IMR-90 (cell line): ENCODE measurements at regions not wholly inside any gene's neighbourhood (a gene's known extent, or its start where the extent isn't known, plus 50 kb on each side); places are given as distances from the start of the nearest gene placed in this dataset.
A peak's percentile ranks its signal among the peaks of the same experiment; 100 is the strongest.

ENCODE experiments used
- ATAC-seq: fragments of 200-7000 bp; cut with Tn5 transposase; 2 replicates; pipeline ENCODE4 v1.9.1; 2020; ENCODE audit warnings: low read depth, mild to moderate bottlenecking, moderate library complexity
- BruUV-seq: library from RNA; stranded (reverse); fragments of 400-500 nt; replicated peaks from 2 replicates; lab custom pipeline; 2021; lab: Mats Ljungman, UMichigan
- CTCF ChIA-PET: fragments of 300-600 bp; formaldehyde crosslinking; extraction: SDS; loops from one replicate; lab custom pipeline; 2021; ENCODE audit warnings: antibody characterized with exemption; lab: Yijun Ruan, JAX
- POLR2A ChIA-PET: fragments of 300-600 bp; sonication (Branson Sonifier 250); formaldehyde crosslinking; loops from one replicate; lab custom pipeline; 2022; ENCODE audit warnings: antibody characterized with exemption; ENCODE audit not compliant: unreplicated experiment; lab: Charles Lee
- DNase-seq: peaks from one replicate; pipeline ENCODE4 v3.0.0; 2013
- H2AFZ ChIP-seq: replicated peaks from 2 replicates; pipeline ENCODE3; 2013; ENCODE audit warnings: low read length, mild to moderate bottlenecking; ENCODE audit not compliant: poor library complexity
- H2AK5ac ChIP-seq: 2 replicates; pipeline ENCODE4 v1.6.1; 2013; ENCODE audit warnings: low read depth, low read length, inconsistent platforms
- H2AK9ac ChIP-seq: replicated peaks from 2 replicates; pipeline ENCODE3; 2013; ENCODE audit warnings: mild to moderate bottlenecking, low read depth, low read length, moderate library complexity; ENCODE audit not compliant: poor library complexity
- H2BK120ac ChIP-seq: 2 replicates; pipeline ENCODE4 v1.6.1; 2013; ENCODE audit warnings: low read depth, low read length, inconsistent platforms
- H2BK15ac ChIP-seq: 3 replicates; pipeline ENCODE4 v1.6.1; 2013; ENCODE audit warnings: low read depth, low read length, inconsistent platforms
- H2BK20ac ChIP-seq: 2 replicates; pipeline ENCODE4 v1.6.1; 2013; ENCODE audit warnings: low read depth, mild to moderate bottlenecking, inconsistent platforms, low read length, moderate library complexity
- H2BK5ac ChIP-seq: 2 replicates; pipeline ENCODE4 v1.6.1; 2013; ENCODE audit warnings: mild to moderate bottlenecking, low read depth, low read length, inconsistent platforms; ENCODE audit not compliant: poor library complexity, severe bottlenecking
- H3K14ac ChIP-seq: replicated peaks from 2 replicates; pipeline ENCODE4 v1.6.1; 2013; ENCODE audit warnings: low read depth, low read length, inconsistent platforms
- H3K18ac ChIP-seq: 2 replicates; pipeline ENCODE4 v1.6.1; 2013; ENCODE audit warnings: low read depth, low read length, control low read depth
- H3K23ac ChIP-seq: 2 replicates; pipeline ENCODE4 v1.6.1; 2013; ENCODE audit warnings: low read depth, low read length, inconsistent platforms
- H3K27ac ChIP-seq: 2 replicates; pipeline ENCODE4 v1.5.1; 2013; ENCODE audit warnings: mild to moderate bottlenecking, control low read depth, low read length; ENCODE audit not compliant: insufficient read depth
- H3K27me3 ChIP-seq: 2 replicates; pipeline ENCODE4 v1.6.1; 2013; ENCODE audit warnings: low read length; ENCODE audit not compliant: control insufficient read depth, insufficient read depth
- H3K36me3 ChIP-seq: 2 replicates; pipeline ENCODE4 v1.6.1; 2013; ENCODE audit warnings: low read length, mixed read lengths; ENCODE audit not compliant: control insufficient read depth, insufficient read depth
- H3K4ac ChIP-seq: 2 replicates; pipeline ENCODE4 v1.6.1; 2013; ENCODE audit warnings: low read depth, low read length, inconsistent platforms
- H3K4me1 ChIP-seq: 2 replicates; pipeline ENCODE4 v1.6.1; 2013; ENCODE audit warnings: low read length, mixed read lengths; ENCODE audit not compliant: control insufficient read depth, insufficient read depth
- H3K4me2 ChIP-seq: 2 replicates; pipeline ENCODE4 v1.6.1; 2013; ENCODE audit warnings: low read depth, mild to moderate bottlenecking, control low read depth, low read length, moderate library complexity
- H3K4me3 ChIP-seq: 2 replicates; pipeline ENCODE4 v1.5.1; 2013; ENCODE audit warnings: low read depth, mild to moderate bottlenecking, control low read depth, low read length, moderate library complexity; ENCODE audit not compliant: insufficient read depth
- H3K56ac ChIP-seq: 2 replicates; pipeline ENCODE4 v1.6.1; 2013; ENCODE audit warnings: low read length, inconsistent platforms; ENCODE audit not compliant: insufficient read depth; ENCODE audit errors: extremely low read depth
- H3K79me1 ChIP-seq, 2 experiments: 2 replicates each; pipeline ENCODE4 v1.6.1; 2013; ENCODE audit warnings: low read length in 2 of 2, inconsistent platforms in 1 of 2, low read depth in 1 of 2
- H3K9ac ChIP-seq: 2 replicates; pipeline ENCODE4 v1.6.1; 2013; ENCODE audit warnings: low read depth, low read length, control low read depth
- H3K9me1 ChIP-seq: 2 replicates; pipeline ENCODE4 v1.6.1; 2013; ENCODE audit warnings: low read length, inconsistent platforms; ENCODE audit not compliant: insufficient read depth
- H3K9me3 ChIP-seq: 2 replicates; pipeline ENCODE4 v1.6.1; 2013; ENCODE audit warnings: low read length; ENCODE audit not compliant: control insufficient read depth, insufficient read depth
- H4K20me1 ChIP-seq: 2 replicates; pipeline ENCODE4 v1.6.1; 2013; ENCODE audit warnings: low read length, inconsistent platforms; ENCODE audit not compliant: insufficient read depth
- H4K5ac ChIP-seq: 2 replicates; pipeline ENCODE4 v1.6.1; 2013; ENCODE audit warnings: mild to moderate bottlenecking, low read depth, low read length, control low read depth
- H4K8ac ChIP-seq, 2 experiments: 2 replicates each; pipeline ENCODE4 v1.6.1; 2013; ENCODE audit warnings: low read depth in 2 of 2, low read length in 2 of 2, control low read depth in 1 of 2, inconsistent platforms in 1 of 2
- H4K91ac ChIP-seq: 2 replicates; pipeline ENCODE4 v1.6.1; 2013; ENCODE audit warnings: low read depth, low read length, inconsistent platforms; ENCODE audit not compliant: insufficient read depth
- CEBPB ChIP-seq: IDR thresholded peaks from 2 replicates; pipeline ENCODE4 v1.6.1; 2012; ENCODE audit warnings: low read depth, low read length, improper control_type of control experiment
- CHD1 ChIP-seq: IDR thresholded peaks from 2 replicates; pipeline ENCODE4 v1.6.1; 2012; ENCODE audit warnings: low read depth, low read length, improper control_type of control experiment
- FOS ChIP-seq: fragments of 150-350 bp; IDR thresholded peaks from 2 replicates; pipeline ENCODE4 v1.6.1; 2016; ENCODE audit warnings: low read depth, low read length
- MAZ ChIP-seq: IDR thresholded peaks from 2 replicates; pipeline ENCODE4 v1.6.1; 2012; ENCODE audit warnings: low read depth, mild to moderate bottlenecking, low read length, improper control_type of control experiment, moderate library complexity, borderline replicate concordance
- RFX5 ChIP-seq: IDR thresholded peaks from 2 replicates; pipeline ENCODE4 v1.8.0; 2012; ENCODE audit warnings: low read depth, mild to moderate bottlenecking, low read length, moderate library complexity
- SMC3 ChIP-seq: fragments of 150-350 bp; IDR thresholded peaks from 2 replicates; pipeline ENCODE4 v1.6.1; 2016; ENCODE audit warnings: low read depth, mild to moderate bottlenecking, antibody characterized with exemption, low read length, moderate library complexity
- WGBS, 2 experiments: methylation state at CpG; one replicate each; pipeline versions ENCODE4 v1.1.5 to v1.1.7; 2013; ENCODE audit warnings: missing lambda C conversion rate in 2 of 2; ENCODE audit not compliant: insufficient read length in 1 of 2; ENCODE audit errors: extremely low coverage in 2 of 2; 5-methylcytosine and 5-hydroxymethylcytosine counted together
- dilution Hi-C: fragments of 300-500 bp; cut with HindIII; formaldehyde crosslinking; loops from one replicate; pipeline ENCODE4 v1.14.3; 2018; ENCODE audit warnings: low sequenced_read_pairs; ENCODE audit not compliant: unreplicated experiment
- in situ Hi-C: fragments of 300-500 bp; cut with MboI; formaldehyde crosslinking; loops from 3 replicates; pipeline ENCODE4 v1.14.3; 2019; ENCODE audit warnings: low sequenced_read_pairs, inconsistent platforms, mixed read lengths
- intact Hi-C: fragments of 100-400 bp; cut with micrococcal nuclease; formaldehyde crosslinking; loops from 2 replicates; pipeline ENCODE4 v1.10.0; 2022

DNA sequence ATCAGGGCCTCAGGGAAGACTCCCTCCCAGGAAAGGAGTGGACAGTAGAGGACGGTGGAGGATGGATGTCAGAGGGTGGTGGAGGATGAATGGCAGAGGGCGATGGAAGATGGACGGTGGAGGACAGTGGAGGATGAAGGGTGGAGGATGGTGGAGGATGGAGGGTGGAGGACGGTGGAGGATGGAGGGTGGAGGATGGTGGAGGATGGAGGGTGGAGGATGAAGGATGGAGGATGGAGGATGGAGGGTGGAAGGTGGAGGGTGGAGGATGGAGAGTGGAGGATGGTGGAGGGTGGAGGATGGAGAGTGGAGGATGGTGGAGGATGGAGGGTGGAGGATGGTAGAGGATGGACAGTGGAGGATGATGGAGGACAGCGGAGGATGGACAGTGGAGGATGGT, 95.9 kb downstream of the LRRC74A start:
- H3K4me1 ChIP-seq = peaks cover 48% of the 10 kb centered on the region
- POLR2A ChIA-PET = no interaction called here
- peak overlapping the region; percentile 88 to 90 for H4K8ac ChIP-seq
- no peak for ATAC-seq
- no peaks in the 10 kb centered on the region for H3K36me3 ChIP-seq
- peak overlapping the region; percentile 86 for H3K14ac ChIP-seq
- peak overlapping the region; percentile 15; the same call in 1 of the 2 replicates for H3K23ac ChIP-seq
- peak overlapping the region; percentile 94 for H2AK9ac ChIP-seq
- H3K18ac ChIP-seq = peak overlapping the region; percentile 81
- BruUV-seq = no TSS peak
- H2BK120ac ChIP-seq = peak overlapping the region; percentile 97
- no peak for TF ChIP-seq CEBPB
- no peak for TF ChIP-seq RFX5
- no peak for TF ChIP-seq FOS
- TF ChIP-seq SMC3 = no peak
- TF ChIP-seq CHD1 = no peak
- no peak for TF ChIP-seq MAZ
- H2BK15ac ChIP-seq = peak overlapping the region; percentile 98; the same call in 2 of the 3 replicates
- H3K4ac ChIP-seq = peak overlapping the region; percentile 96
- peaks cover 43% of the 10 kb centered on the region for H3K9me1 ChIP-seq
- peaks cover 7% of the 10 kb centered on the region for H4K20me1 ChIP-seq
- in situ Hi-C loops = no loop called here
- H4K5ac ChIP-seq = peak overlapping the region; percentile 86
- peak overlapping the region; percentile 100 for H2AK5ac ChIP-seq
- H3K4me3 ChIP-seq = no peak overlapping the region
- H3K27me3 ChIP-seq = no peaks in the 10 kb centered on the region
- H3K79me1 ChIP-seq = peaks cover 0 to 12% of the 10 kb centered on the region in 2 experiments; a peak in 2 of 4 replicates
- peak overlapping the region; percentile 74 for H2BK5ac ChIP-seq
- DNase-seq = no peak
- H3K4me2 ChIP-seq = peak overlapping the region; percentile 7; the same call in 1 of the 2 replicates
- H2AFZ ChIP-seq = peak overlapping the region; percentile 93
- dilution Hi-C loops = no loop called here
- H3K9me3 ChIP-seq = no peaks in the 10 kb centered on the region
- CTCF ChIA-PET = interaction anchor here (1.0 kb wide), 1 partner anchor 28 kb away, joined by 3 read pairs; no protein-coding TSS in a partner anchor
- peak overlapping the region; percentile 34 for H3K9ac ChIP-seq
- 100% methylated on average over 1 to 4 of the region's 5 CpGs for WGBS, 2 experiments
- H3K56ac ChIP-seq = no peak overlapping the region
- intact Hi-C loops = no loop called here
- H4K91ac ChIP-seq = peak overlapping the region; percentile 61
- peak overlapping the region; percentile 84 for H3K27ac ChIP-seq
- peak overlapping the region; percentile 36 for H2BK20ac ChIP-seq
